NCI-H2227 (cell line): ENCODE measurements at regions not wholly inside any gene's neighbourhood (a gene's known extent, or its start where the extent isn't known, plus 50 kb on each side); places are given as distances from the start of the nearest gene placed in this dataset.
"Not testable (repeated sequence)": the region's sequence is repeated elsewhere in the genome, so short reads cannot be mapped to it uniquely, and the experiment has no call there.

Experiments used
- DNase-seq: peaks from one replicate; lab custom pipeline; 2025; ENCODE audit not compliant: unreplicated experiment; lab: John Stamatoyannopoulos, UW

DNA sequence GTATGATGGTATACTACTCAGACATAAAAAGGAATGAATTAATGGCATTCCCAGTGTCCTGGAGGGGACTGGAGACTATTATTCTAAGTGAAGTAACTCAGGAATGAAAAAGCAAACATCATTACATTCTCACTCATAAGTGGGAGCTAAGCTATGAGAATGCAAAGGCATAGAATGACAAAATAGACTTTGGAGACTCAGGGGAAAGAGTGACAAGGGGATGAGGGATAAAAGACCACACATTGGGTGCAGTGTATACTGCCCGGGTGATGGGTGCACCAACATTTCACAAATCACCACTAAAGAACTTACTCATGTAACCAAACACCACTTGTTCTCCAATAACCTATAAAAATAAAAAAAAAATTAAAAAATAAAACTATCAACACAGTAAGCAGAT is 587.3 kb upstream of the RGMB start:
- DNase-seq, result no peak

DNA sequence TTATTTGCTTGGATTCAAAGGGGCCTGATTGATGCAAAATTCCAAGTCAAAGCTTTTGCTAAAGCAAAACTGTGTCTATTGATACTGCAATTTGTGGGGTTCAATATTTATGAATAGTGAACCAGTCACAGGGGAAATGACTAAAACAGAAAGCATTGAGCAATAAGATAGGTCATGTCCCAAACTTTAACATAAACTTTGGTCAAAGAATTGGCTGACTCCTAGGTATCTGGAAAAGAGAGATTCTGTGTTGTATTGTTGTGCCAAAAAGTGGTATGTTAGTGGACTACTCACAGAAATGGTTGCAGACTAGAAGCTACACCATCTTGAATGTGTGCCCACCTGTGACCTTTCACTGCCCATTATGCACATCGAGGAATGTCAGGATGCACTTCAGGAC is 585.5 kb upstream of the RGMB start:
- no peak for DNase-seq

DNA sequence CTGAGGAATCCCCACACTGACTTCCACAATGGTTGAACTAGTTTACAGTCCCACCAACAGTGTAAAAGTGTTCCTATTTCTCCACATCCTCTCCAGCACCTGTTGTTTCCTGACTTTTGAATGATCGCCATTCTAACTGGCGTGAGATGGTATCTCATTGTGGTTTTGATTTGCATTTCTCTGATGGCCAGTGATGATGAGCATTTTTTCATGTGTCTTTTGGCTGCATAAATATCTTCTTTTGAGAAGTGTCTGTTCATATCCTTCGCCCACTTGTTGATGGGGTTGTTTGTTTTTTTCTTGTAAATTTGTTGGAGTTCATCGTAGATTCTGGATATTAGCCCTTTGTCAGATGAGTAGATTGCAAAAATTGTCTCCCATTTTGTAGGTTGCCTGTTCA is 583.1 kb upstream of the RGMB start:
- not testable (repeated sequence) for DNase-seq

DNA sequence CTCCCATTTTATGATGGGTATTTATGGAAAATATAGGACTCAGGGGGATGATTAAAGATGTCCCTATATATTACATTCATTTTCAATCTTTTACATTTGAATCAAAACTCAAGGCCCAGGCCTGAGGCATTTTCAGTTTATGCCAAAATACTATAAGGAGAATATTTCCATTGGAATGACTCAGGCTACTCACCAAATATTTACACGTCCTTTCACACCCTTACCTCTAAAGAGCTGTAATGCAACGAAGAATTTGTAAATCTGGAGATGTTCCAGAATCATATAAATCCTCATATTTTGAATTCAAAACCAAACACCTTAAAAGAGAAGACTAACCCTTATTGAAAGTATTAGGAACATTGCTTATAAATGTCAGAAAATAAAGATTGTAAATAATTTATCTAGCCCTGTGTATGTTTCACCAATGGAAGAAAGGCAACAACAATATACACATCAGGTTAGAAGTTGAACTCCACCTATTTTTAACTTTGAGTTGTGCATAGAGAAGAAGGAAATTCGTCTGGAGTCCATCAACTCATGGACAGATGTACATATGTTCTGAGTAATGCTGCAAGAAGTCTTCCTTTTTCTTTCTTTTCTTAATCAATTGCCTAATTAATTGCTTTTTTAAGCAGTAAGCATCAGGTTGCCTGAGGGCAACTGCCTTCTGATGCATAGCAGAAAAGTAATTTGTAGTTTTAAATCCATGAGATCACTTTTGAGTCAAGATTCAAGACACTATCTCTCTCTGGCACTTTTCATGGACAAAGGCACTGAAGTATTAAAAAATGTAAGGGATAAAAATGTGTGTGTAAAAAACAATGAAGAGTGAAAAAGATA is 579.3 kb upstream of the RGMB start:
- no peak for DNase-seq

DNA sequence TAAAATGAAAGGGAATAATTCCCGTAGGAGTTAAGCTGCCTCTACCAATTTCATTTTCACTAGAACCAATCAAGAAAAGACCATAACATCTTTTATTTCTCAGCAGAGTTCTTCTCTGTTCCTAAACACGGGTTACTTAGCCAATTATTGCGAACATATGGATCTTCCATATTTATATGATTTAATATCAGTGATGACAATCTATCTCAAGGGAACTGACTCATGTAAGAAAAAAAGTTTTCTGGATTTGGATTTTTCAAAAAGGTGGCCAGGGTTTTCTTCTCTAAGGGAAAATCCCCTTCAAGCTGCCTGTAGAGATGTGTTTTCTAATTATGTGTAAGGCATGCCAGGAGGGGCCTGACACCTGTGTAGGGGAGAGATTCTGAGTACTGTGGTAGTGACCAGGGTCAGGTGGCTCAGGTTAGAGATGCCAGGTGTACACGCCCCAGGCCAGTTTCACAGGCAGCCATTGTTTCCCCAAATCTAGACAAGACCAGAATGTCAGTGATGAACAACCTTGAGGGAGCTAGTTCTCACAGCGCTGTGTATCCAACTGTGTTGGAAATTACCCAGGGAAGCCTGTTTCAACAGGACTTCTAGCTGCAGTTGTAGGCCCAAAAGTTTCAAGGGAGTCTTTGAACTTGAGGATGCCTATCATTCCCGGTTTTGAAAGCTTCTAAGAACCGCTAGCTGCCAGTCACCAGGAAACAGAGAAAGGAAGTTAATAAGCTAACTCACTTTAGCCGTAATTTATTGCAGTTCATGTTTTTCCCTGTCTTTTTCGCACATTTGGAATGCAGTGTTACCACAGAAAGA is 572.5 kb upstream of the RGMB start:
- no peak for DNase-seq

DNA sequence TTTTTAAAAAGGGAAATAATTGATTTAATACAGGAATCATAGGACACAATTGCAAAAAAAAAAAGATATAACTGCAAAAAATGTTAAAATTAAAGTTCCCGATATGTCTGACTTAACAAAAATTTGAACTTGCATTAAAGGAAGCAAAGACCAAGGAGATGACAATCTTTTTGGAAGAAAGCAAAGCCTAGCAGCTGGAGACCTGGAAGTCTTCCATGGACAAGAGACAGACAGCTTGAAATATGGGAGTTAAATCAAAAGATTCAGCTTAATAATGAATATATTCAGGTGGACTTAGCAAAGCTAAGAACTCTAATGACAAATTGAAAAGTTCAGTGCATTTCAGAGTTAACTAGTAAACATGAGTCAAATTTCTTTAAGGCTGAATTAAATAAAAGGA is 568.7 kb upstream of the RGMB start:
- no peak for DNase-seq

DNA sequence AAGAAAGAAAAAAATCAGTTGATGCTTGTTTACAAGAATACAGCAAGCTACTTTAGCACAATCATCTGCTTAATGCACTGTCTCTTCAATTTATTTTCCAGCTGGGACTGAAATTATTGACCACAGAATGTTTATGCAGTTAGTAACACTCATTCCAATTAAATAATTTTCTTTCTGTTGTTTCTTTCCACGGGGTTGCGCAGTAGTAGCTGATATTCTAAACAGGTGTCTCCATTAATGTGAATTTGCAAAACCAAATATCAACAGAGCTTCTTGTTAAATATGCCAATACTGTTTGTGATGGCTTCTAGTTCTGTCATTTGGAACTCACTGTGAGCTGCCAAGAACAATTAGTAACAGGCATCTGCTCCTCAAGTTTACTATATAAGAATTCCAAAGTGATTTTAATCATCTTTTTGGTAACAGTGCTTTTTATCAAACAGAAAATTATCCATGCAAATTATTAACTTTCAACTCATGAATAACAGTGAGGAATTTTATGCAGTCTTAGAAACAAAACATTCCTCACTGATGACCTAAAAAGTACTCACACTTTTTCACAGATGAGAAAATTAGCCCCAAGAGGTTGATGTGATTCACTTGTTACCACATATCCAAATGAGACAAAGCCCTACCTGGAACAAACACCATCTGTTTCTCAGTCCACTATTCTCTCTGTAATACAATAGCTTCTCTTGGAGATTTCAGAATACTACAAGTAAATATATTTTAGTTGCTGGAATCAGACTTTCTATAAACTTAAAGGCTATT is 567.6 kb upstream of the RGMB start:
- no peak for DNase-seq

DNA sequence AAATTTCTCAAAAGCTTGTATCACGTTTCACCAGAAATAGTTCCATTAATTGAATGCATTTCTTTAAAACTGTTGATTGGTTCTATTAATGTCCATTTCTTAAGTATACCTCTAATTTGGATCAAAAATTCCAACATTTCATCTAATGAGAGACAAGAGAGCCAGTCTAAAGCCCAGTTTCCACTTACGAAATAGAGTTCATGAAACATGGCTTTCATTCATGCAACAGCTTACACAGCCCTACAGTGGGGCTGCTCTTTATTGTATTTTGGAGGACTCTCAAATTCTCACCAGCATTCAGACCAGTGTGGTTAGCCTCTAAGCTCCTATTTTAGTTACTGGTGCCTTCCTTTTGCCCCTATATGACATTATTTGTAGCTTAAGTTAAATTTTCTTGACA is 566.9 kb upstream of the RGMB start:
- DNase-seq, result no peak

DNA sequence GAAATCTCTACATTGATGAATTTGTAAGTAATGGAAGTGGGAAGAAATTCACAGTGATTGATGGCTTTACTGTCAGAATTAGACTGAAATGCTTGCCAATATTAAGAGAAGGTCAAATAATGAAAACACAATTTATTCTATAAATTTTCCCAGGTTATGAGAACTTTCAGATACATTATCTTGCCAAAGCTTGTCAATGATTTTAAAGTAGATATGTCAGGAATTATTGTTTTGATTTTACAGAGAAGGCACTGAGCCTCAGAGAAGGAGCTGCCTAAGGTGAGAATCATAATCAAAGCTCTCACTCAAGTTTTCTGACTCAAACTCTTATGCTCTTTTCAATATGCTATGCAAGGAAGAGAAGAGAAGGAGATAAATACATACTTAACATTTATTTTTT is 564.0 kb upstream of the RGMB start:
- DNase-seq, result no peak

DNA sequence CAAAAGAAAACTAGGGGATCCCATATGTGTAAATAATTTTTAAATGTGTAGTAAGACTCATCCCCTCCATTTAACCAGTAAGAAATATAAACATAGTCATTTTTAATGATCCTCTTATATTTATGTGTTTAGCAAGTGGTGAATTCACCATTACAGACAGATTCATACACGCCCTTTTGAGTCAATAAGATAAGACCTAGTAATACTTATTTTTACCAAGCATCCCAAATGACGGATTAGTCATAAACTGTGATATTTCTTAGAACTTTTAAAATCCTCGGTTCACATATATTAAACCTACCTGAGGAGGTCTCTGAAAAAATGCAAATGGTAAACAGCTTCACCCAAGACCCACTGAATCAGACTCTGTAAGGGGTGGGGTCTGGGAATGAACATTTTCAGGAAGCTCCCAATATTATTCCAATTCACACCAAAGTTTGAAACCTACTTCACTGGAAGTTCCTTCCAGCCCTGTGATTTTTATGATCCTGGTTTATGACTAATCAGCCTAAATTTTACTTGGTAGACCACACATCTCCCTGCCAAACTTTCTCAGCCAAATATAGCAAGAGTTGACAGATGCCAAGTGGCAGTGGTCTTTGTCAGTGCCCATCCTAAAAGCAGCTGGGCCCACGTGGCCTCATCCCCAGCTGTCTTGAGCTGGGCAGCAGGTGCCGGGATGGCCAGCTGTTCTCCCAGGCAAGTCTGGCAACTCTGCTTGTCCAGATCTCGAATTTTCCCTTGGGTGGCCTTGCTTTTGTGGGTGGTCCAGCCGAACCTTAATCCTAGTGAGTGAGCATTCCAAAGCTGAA is 559.0 kb upstream of the RGMB start:
- DNase-seq, result no peak

DNA sequence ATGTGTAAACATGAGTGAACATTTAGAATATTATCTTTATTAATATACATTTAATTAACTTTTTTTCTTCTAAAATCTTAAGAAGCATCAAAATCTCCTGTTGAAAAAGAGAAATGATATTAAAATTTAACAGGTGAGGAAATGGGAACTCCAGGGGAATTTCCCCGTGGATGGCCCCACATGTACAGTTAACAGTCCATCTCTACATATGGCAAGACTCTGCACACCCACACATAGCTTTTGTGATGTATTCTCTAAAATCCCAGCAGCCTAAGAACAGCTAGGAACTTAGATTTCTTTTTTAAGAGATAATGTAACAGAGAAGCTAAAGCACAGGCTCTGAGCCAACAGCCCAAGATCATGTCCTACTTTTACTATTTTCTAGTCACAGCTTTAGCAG is 556.3 kb upstream of the RGMB start:
- DNase-seq, result no peak

DNA sequence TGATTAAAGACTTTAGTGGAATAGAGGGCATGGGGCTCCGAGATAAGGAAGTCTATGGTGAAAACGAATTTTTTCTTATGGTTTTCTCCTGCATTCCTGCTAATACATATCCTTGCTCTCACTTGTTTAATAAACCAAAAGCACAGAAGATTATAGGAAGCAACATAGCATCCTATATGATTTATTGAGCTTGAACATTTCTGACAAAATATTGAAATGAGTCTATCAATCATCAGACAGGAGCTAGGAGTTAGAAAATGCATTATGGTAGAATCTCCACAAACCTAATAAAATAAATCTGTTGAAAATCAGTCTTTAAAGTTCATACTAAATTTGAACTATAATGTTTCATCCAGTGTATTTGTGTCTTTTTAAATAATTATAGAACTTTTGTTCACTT is 554.6 kb upstream of the RGMB start:
- no peak for DNase-seq

DNA sequence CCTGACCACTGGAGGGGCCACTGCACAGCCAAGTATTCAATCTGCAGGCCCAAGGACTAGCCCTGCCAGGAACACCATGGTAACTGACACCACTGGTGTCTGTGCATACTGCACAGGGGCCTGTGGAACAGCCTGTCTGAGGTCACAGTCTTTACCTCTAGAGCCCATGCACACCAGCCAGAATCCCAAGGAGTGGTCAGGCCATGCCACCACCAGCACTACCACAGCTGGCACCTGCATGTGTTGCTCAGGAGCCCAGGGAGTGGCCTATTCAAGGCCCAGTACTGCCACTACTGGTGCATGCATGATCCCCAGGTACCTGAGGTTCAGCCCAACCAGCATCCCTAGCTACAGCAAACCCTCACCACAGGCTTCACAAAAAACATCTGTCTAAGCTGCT is 546.0 kb upstream of the RGMB start:
- DNase-seq, result no peak

DNA sequence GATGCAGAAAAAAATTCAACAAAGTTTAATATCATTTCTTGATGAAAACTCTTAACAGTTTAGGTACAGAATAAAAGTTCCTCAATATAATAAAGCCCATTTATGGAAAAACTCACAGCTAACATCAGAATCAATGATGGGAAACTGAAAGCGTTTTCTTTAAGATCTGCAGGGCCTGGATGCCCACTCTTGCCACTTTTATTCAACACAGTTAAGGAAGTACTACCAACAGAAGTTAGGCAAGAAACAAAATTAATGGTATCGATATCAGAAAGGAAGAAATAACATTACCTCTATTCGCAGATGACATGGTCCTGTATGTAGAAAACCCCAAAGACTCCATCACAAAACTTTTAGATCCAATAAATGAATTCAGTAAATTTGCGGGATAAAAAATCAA is 542.4 kb upstream of the RGMB start:
- no peak for DNase-seq

DNA sequence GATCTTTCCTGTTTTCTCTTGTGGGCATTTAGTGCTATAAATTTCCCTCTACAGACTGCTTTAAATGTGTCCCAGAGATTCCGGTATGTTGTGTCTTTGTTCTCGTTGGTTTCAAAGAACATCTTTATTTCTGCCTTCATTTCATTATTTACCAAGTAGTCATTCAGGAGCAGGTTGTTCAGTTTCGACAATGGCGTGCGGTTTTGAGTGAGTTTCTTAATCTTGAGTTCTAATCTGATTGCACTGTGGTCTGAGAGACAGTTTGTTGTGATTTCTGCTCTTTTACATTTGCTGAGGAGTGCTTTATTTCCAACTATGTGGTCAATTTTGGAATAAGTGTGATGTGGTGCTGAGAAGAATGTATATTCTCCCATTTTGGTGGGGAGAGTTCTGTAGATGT is 535.7 kb upstream of the RGMB start:
- DNase-seq, result not testable (repeated sequence)

DNA sequence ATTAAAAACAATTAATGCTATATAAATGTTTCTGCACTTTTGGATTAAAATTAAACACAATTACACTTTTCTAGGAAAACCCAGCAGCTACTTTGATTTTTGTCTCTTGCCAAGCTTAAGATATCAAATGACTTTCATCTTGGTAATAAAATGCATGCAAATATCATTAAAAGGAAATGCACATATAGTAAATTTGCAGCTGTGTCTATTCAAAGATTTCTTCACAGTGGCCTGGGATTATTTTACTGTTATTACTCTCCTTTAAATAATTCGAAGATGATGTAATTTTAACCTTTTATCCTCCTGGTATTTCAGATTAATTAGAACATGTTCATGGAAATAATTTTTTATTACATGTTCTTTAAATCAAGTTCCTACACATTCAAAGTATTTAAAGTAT is 529.5 kb upstream of the RGMB start:
- DNase-seq, result no peak

DNA sequence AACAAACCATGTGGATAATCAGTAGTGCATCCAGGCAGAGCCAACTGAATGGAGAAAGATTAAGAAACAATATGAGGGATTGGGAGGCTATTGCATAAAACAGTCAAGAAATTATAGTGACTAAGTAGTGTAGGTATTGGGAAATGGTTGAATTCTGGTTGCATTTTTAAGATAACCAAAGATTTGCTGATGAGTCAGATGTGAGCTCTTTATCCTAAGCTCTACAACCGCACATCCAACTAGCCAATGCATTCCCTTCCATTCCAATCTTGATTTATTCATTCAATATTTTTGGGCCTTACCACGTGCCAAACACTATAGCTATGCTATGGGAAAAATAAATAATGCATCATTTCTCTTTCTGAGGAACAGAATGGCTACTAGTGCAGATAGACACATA is 524.5 kb upstream of the RGMB start:
- no peak for DNase-seq

DNA sequence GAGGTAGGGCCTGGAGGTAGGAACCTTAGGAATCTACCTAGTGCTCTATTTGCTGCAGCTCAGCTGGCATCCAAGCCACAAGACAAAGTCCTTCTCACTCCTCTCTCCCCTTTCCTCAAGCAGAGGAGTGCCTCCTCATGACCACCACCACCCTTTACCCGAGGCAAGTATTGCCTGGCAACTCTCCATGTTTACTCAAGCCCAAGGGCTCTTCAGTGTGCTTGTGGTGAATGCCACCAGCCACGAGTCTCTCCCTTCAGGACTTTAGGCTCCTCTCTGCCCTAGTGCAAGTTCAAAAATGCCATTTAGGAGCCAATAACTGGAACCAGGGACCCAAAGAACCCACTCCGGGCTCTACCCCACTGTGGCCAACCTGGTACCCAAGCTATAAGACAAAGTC is 514.5 kb upstream of the RGMB start:
- DNase-seq, result no peak

DNA sequence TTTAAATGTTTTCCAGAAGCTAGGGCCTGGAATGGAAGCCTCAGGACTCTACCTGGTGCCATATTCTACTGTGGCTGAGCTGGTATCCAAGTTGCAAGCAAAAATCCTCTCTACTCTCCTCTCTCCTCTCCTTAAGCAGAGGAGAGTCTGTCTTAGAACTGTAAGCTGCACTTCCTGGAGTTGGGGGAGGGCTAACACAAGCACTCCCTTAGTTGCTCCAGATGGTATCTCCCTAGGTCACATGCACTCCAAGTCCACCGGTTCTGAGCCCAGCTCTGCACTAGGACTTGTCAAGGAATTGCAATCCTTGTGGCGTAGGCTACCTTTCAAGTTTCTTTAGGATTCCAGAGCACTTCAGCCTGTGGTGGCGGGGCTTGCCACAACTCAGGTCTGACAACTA is 513.9 kb upstream of the RGMB start:
- DNase-seq, result no peak

DNA sequence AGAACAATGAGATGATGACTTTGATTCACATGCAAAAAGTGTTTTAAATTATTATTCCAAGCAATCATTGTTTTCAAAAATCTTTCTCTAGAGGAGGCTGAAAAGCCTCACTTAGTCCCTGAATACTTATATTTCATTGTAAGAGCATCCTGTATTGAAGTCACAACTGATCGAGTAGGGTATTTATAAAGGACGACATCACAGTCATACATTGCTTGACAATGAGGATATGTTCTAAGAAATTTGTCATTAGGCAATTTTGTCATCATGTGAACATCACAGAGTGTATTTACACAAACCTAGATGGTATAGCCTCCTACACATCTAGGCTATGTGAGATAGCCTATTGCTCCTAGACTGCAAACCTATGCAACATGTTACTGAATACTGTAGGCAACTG is 510.4 kb upstream of the RGMB start:
- DNase-seq, result no peak
